ENCODE measurements at regions not wholly inside any gene's neighbourhood (a gene's known extent, or its start where the extent isn't known, plus 50 kb on each side); places are given as distances from the start of the nearest gene placed in this dataset.
A peak's percentile ranks its signal among the peaks of the same experiment; 100 is the strongest.

- DNase-seq = no peak
- in situ Hi-C loops (cut with HindIII; ENCODE audit: low pct_ligation_motif_present, low sequenced_read_pairs) = no loop called here
- no peak overlapping the region for H3K4me3 ChIP-seq (ENCODE audit: low read depth, low read length)
- no peak overlapping the region for H3K27ac ChIP-seq
- no peak for TF ChIP-seq CTCF (IDR thresholded peaks at IDR 0.05; ENCODE audit: low read depth, low read length, missing control alignments)
- no peaks in the 10 kb centered on the region for H3K36me3 ChIP-seq (replicated peaks)
- H3K27me3 ChIP-seq (replicated peaks) = no peaks in the 10 kb centered on the region
These were observed 253.2 kb upstream of the ZNF32 start for GRCh38 chr10:43901744-43902504.

- no peaks in the 10 kb centered on the region for H3K27me3 ChIP-seq (replicated peaks)
- no peak overlapping the region for H3K27ac ChIP-seq
- peak; percentile 47 for TF ChIP-seq CTCF (IDR thresholded peaks at IDR 0.05; ENCODE audit: low read depth, low read length, missing control alignments)
- in situ Hi-C loops (cut with HindIII; ENCODE audit: low pct_ligation_motif_present, low sequenced_read_pairs) = no loop called here
- DNase-seq = no peak
- no peak overlapping the region for H3K4me3 ChIP-seq (ENCODE audit: low read depth, low read length)
- no peaks in the 10 kb centered on the region for H3K36me3 ChIP-seq (replicated peaks)
These were observed 252.6 kb upstream of the ZNF32 start for GRCh38 chr10:43901302-43901701.

GRCh38 chr10:43900571-43900970, 251.9 kb upstream of the ZNF32 start:
- no peaks in the 10 kb centered on the region for H3K27me3 ChIP-seq (replicated peaks)
- H3K4me3 ChIP-seq (ENCODE audit: low read depth, low read length) = no peak overlapping the region
- DNase-seq = no peak
- in situ Hi-C loops (cut with HindIII; ENCODE audit: low pct_ligation_motif_present, low sequenced_read_pairs) = no loop called here
- TF ChIP-seq CTCF (IDR thresholded peaks at IDR 0.05; ENCODE audit: low read depth, low read length, missing control alignments) = no peak
- no peak overlapping the region for H3K27ac ChIP-seq
- H3K36me3 ChIP-seq (replicated peaks) = no peaks in the 10 kb centered on the region

- no peak for DNase-seq
- Histone ChIP-seq H3K36me3 (replicated peaks) (no peaks in the 10 kb centered on the region), H3K4me3 (ENCODE audit: low read depth, low read length) (no peak overlapping the region), H3K27ac (no peak overlapping the region), H3K27me3 (replicated peaks) (no peaks in the 10 kb centered on the region)
- no peak for TF ChIP-seq CTCF (IDR thresholded peaks at IDR 0.05; ENCODE audit: low read depth, low read length, missing control alignments)
- in situ Hi-C loops (cut with HindIII; ENCODE audit: low pct_ligation_motif_present, low sequenced_read_pairs) = no loop called here
These were observed 250.7 kb upstream of the ZNF32 start for GRCh38 chr10:43899224-43899959.

GRCh38 chr10:43898592-43898991, 249.9 kb upstream of the ZNF32 start:
- Histone ChIP-seq H3K36me3 (replicated peaks) (no peaks in the 10 kb centered on the region), H3K27ac (no peak overlapping the region), H3K4me3 (ENCODE audit: low read depth, low read length) (no peak overlapping the region), H3K27me3 (replicated peaks) (no peaks in the 10 kb centered on the region)
- TF ChIP-seq CTCF (IDR thresholded peaks at IDR 0.05; ENCODE audit: low read depth, low read length, missing control alignments) = no peak
- in situ Hi-C loops (cut with HindIII; ENCODE audit: low pct_ligation_motif_present, low sequenced_read_pairs) = no loop called here
- DNase-seq = no peak

Data from brain microvascular endothelial cell (primary cell).